ENCODE measurements at regions not wholly inside any gene's neighbourhood (a gene's known extent, or its start where the extent isn't known, plus 50 kb on each side); places are given as distances from the start of the nearest gene placed in this dataset.

GRCh38 chr4:149987330-149988086 is 90.7 kb upstream of the DCLK2 start:
- Mint-ChIP-seq H3K36me3 (ENCODE audit: insufficient read depth) (no peaks in the 10 kb centered on the region), H3K4me1 (ENCODE audit: low read depth) (peaks cover 7% of the 10 kb centered on the region), H3K4me3 (ENCODE audit: low read depth) (no peak overlapping the region), H3K9me3 (ENCODE audit: low read depth) (no peaks in the 10 kb centered on the region), H3K27ac (no peak overlapping the region), H3K27me3 (no peaks in the 10 kb centered on the region)
- no peak for DNase-seq (ENCODE audit: low spot score, unreplicated experiment)
- TF ChIP-seq, protein P1, sequence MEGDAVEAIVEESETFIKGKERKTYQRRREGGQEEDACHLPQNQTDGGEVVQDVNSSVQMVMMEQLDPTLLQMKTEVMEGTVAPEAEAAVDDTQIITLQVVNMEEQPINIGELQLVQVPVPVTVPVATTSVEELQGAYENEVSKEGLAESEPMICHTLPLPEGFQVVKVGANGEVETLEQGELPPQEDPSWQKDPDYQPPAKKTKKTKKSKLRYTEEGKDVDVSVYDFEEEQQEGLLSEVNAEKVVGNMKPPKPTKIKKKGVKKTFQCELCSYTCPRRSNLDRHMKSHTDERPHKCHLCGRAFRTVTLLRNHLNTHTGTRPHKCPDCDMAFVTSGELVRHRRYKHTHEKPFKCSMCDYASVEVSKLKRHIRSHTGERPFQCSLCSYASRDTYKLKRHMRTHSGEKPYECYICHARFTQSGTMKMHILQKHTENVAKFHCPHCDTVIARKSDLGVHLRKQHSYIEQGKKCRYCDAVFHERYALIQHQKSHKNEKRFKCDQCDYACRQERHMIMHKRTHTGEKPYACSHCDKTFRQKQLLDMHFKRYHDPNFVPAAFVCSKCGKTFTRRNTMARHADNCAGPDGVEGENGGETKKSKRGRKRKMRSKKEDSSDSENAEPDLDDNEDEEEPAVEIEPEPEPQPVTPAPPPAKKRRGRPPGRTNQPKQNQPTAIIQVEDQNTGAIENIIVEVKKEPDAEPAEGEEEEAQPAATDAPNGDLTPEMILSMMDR (IDR thresholded peaks at IDR 0.05; ENCODE audit: unreplicated experiment): no peak

DNA sequence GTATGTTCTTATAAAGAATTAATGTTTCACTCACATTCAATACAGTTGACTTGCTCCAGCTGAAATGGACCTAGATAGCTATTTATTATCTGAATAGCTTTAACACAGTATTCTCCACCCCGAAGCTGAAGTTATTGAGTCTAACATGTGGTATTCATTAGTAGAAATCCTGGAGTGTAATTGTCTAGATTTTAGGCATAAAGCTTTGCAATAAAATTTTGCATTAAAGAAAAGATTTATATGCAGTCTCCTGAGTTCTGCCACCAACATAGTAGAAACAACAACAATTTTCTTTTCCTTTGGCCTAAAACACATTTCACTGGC is 90.2 kb upstream of the DCLK2 start:
- Mint-ChIP-seq H3K27ac (no peak overlapping the region), H3K27me3 (no peaks in the 10 kb centered on the region), H3K9me3 (ENCODE audit: low read depth) (no peaks in the 10 kb centered on the region), H3K4me1 (ENCODE audit: low read depth) (peaks cover 7% of the 10 kb centered on the region), H3K36me3 (ENCODE audit: insufficient read depth) (no peaks in the 10 kb centered on the region), H3K4me3 (ENCODE audit: low read depth) (no peak overlapping the region)
- no peak for DNase-seq (ENCODE audit: low spot score, unreplicated experiment)
- TF ChIP-seq, protein P1 (IDR thresholded peaks at IDR 0.05; ENCODE audit: unreplicated experiment): no peak

DNA sequence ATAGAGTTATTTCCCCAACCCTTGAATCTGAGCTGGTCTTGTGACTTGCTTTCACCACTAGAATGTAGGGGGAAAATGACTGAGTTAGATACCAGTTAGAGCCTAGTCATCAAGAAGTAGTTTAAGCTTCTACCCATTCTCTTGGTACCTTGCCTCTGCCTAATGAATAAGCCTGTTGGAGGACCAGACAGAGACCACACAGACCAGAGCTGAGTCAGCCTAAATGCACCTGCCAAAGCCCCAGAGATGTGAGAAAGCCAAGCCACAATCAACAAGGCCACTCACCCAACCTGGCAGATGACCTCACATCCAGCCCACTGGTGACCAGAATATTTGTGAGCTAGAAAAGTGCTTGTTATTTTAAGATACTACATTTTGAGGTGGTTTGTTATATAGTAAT is 85.2 kb upstream of the DCLK2 start:
- H3K4me1 Mint-ChIP-seq (ENCODE audit: low read depth): peaks cover 2% of the 10 kb centered on the region
- no peak for DNase-seq (ENCODE audit: low spot score, unreplicated experiment)
- TF ChIP-seq, protein P1 (IDR thresholded peaks at IDR 0.05; ENCODE audit: unreplicated experiment): no peak
- H3K27me3 Mint-ChIP-seq: no peaks in the 10 kb centered on the region
- no peaks in the 10 kb centered on the region for H3K9me3 Mint-ChIP-seq (ENCODE audit: low read depth)
- H3K36me3 Mint-ChIP-seq (ENCODE audit: insufficient read depth): no peaks in the 10 kb centered on the region
- no peak overlapping the region for H3K4me3 Mint-ChIP-seq (ENCODE audit: low read depth)
- no peak overlapping the region for H3K27ac Mint-ChIP-seq

DNA sequence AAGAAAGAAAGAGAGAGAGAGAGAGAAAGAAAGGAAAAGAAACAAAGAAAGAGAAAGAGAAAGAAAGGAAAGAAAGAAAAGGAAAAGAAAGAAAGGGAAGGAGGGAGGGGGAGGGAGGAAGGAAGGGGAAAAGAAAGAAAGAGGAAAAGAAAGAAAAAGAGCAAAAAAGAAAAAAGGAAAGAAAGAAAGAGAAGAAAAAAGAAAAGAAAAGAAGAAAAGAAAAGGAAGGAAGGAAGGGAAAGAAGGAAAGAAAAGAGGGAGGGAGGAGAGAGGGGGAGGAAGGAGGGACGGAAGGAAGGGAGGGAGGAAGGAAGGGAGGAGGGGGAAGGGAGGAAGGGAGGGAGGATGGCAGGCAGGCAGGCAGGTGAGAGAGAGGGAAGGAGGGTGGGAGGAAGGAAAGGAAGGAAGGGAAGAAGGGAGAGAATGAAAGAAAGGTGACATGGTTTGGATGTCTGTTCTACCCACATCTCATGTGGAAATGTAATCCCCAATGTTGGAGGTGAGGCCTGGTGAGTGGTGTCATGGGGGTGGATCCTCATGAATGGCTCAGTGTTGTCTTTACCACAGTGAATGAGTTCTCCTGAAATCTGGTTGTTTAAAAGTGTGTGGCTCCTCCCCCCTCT is 83.0 kb upstream of the DCLK2 start:
- Mint-ChIP-seq H3K27me3 (no peaks in the 10 kb centered on the region), H3K4me1 (ENCODE audit: low read depth) (peaks cover 3% of the 10 kb centered on the region), H3K27ac (no peak overlapping the region), H3K9me3 (ENCODE audit: low read depth) (no peaks in the 10 kb centered on the region), H3K36me3 (ENCODE audit: insufficient read depth) (no peaks in the 10 kb centered on the region), H3K4me3 (ENCODE audit: low read depth) (no peak overlapping the region)
- TF ChIP-seq, protein P1 (IDR thresholded peaks at IDR 0.05; ENCODE audit: unreplicated experiment): no peak
- DNase-seq (ENCODE audit: low spot score, unreplicated experiment): no peak

- Mint-ChIP-seq H3K4me3 (ENCODE audit: low read depth) (no peak overlapping the region), H3K27me3 (no peaks in the 10 kb centered on the region), H3K4me1 (ENCODE audit: low read depth) (peaks cover 3% of the 10 kb centered on the region), H3K9me3 (ENCODE audit: low read depth) (no peaks in the 10 kb centered on the region), H3K36me3 (ENCODE audit: insufficient read depth) (no peaks in the 10 kb centered on the region), H3K27ac (no peak overlapping the region)
- DNase-seq (ENCODE audit: low spot score, unreplicated experiment): no peak
- TF ChIP-seq, protein P1 (IDR thresholded peaks at IDR 0.05; ENCODE audit: unreplicated experiment): no peak
Measured at GRCh38 chr4:149997881-149998421, 80.3 kb upstream of the DCLK2 start.
